Brain microvascular endothelial cell (primary cell): ENCODE measurements at regions not wholly inside any gene's neighbourhood (a gene's known extent, or its start where the extent isn't known, plus 50 kb on each side); places are given as distances from the start of the nearest gene placed in this dataset.
"Not testable (repeated sequence)": the region's sequence is repeated elsewhere in the genome, so short reads cannot be mapped to it uniquely, and the experiment has no call there.

Experiments
- DNase-seq: peaks from one replicate; pipeline ENCODE4 v3.0.0-alpha.2; 2020
- H3K27ac ChIP-seq: fragments of 250-450 bp; sonication (Bioruptor Pico); 2 replicates; pipeline ENCODE4 v1.5.1; 2020; ENCODE audit warnings: mild to moderate bottlenecking, moderate library complexity
- H3K27me3 ChIP-seq: fragments of 250-450 bp; sonication (Bioruptor Pico); replicated peaks from 2 replicates; pipeline ENCODE4 v1.5.1; 2020; ENCODE audit warnings: mild to moderate bottlenecking
- H3K36me3 ChIP-seq: fragments of 250-450 bp; sonication (Bioruptor Pico); replicated peaks from 2 replicates; pipeline ENCODE4 v1.5.1; 2020; ENCODE audit warnings: mild to moderate bottlenecking
- H3K4me3 ChIP-seq: 2 replicates; pipeline ENCODE4 v1.5.1; 2011; ENCODE audit warnings: low read depth, mild to moderate bottlenecking, control low read depth, low read length, moderate library complexity
- CTCF ChIP-seq: IDR thresholded peaks from 2 replicates; pipeline ENCODE4 v1.5.1; 2011; ENCODE audit warnings: low read depth, mild to moderate bottlenecking, moderate library complexity, low read length, control low read depth, inconsistent platforms; ENCODE audit errors: missing control alignments
- in situ Hi-C: cut with HindIII; loops from 2 replicates; pipeline ENCODE4 v1.10.0; 2017; ENCODE audit warnings: low sequenced_read_pairs, low pct_ligation_motif_present

DNA sequence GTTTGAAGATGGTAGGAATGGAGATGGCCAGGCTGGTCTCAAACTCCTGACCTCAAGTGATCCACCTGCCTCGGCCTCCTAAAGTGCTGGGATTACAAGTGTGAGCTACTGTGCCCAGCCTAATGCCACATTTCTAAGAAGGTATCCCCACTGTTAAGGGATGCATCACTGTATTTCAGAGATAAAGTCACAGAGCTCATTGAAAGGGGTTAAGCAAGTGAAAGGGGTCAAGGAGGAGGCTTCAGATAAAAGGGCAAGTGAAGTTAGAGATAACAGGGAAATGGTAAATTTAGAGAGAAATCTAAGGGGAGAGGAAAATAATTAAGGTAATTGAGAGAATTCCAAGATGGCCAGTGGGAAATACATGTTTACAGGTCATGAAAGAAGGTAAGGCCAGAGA lies 93.0 kb upstream of the SP4 start:
- no peak for DNase-seq
- in situ Hi-C loops, result no loop called here
- Histone ChIP-seq H3K4me3 (no peak overlapping the region), H3K27me3 (no peaks in the 10 kb centered on the region), H3K27ac (no peak overlapping the region), H3K36me3 (no peaks in the 10 kb centered on the region)
- no peak for TF ChIP-seq CTCF

GRCh38 chr7:21336743-21337142 lies 91.1 kb upstream of the SP4 start:
- Histone ChIP-seq H3K36me3 (no peaks in the 10 kb centered on the region), H3K27ac (no peak overlapping the region), H3K27me3 (no peaks in the 10 kb centered on the region), H3K4me3 (no peak overlapping the region)
- DNase-seq, result no peak
- TF ChIP-seq CTCF, result no peak
- in situ Hi-C loops, result no loop called here

DNA sequence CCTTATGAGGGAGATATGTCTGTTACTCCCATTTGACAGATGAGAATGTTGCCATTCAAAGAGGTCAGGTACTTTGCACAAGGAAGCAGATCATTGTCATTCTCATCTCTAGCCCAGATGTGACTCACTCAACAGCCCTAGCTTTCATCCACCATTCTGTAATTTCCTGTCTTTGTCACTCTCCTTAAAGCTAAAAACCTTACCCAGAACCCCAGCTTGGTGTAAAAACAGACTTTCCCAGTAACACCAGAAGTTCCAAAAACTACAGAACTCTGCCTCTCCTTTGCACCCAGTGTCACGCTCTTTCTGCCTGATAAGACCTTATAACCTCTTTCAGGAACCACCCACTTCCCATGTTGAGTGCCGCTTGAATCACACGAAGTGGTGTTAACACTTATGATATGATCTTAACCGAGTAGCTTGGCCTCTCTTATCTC lies 89.1 kb upstream of the SP4 start:
- in situ Hi-C loops, result no loop called here
- Histone ChIP-seq H3K36me3 (no peaks in the 10 kb centered on the region), H3K4me3 (no peak overlapping the region), H3K27ac (no peak overlapping the region), H3K27me3 (no peaks in the 10 kb centered on the region)
- DNase-seq, result no peak
- no peak for TF ChIP-seq CTCF

- in situ Hi-C loops, H3K27ac ChIP-seq: not testable (repeated sequence)
Measured at GRCh38 chr7:21344900-21345299, 83.0 kb upstream of the SP4 start.

DNA sequence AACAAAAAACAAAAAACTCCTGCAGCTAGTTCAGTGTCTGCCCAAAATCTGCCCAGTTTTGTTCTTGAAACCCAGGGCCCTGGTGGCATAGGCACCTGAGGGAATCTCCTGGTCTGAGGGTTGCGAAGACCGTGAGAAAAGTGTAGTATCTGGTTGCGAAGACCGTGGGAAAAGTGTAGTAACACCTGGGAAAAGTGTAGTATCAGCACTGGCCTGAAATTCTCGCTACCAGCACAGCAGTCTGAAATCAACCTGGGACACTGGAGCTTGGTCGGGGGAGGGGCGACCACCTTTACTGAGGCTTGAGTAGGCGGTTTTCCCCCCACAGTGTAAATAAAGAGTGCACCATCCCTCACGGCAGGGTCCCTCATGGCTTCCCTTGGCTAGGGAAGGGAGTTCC lies 82.5 kb upstream of the SP4 start:
- no peak for DNase-seq
- no peaks in the 10 kb centered on the region for H3K27me3 ChIP-seq
- TF ChIP-seq CTCF, result no peak
- H3K4me3 ChIP-seq, result no peak overlapping the region
- in situ Hi-C loops, result no loop called here
- H3K36me3 ChIP-seq, result no peaks in the 10 kb centered on the region
- H3K27ac ChIP-seq, result no peak overlapping the region

More at GRCh38 chr7:21344900-21345299, 83.0 kb upstream of the SP4 start:
- H3K4me3 ChIP-seq, H3K36me3 ChIP-seq, H3K27me3 ChIP-seq, DNase-seq: not testable (repeated sequence)

DNA sequence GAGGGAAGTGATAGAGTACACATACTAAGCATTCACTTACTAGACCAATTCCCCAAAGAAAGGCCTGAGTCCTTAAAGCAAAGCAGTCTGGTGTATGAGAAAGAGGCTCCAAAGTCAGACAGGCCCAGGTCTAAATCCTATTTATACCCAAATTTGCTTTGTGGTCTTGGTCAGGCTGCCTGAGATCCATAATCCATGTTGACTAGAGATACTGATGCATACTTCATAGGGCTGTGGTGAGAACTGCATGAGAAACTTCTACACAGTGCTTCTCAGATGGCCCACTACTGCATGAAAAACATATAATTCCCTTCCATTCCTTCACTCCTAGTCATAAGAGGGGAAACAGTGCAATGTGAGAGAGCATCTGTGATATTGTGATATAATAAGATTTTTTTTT lies 81.6 kb upstream of the SP4 start:
- TF ChIP-seq CTCF, result no peak
- Histone ChIP-seq H3K36me3 (no peaks in the 10 kb centered on the region), H3K4me3 (no peak overlapping the region), H3K27me3 (no peaks in the 10 kb centered on the region), H3K27ac (no peak overlapping the region)
- DNase-seq, result no peak
- in situ Hi-C loops, result no loop called here
